GM20000 (cell line): ENCODE measurements at regions not wholly inside any gene's neighbourhood (a gene's known extent, or its start where the extent isn't known, plus 50 kb on each side); places are given as distances from the start of the nearest gene placed in this dataset.

Source experiments
- DNase-seq: peaks from one replicate; pipeline ENCODE4 v3.0.0; 2012; ENCODE audit warnings: low spot score
- CTCF ChIP-seq: IDR thresholded peaks from 2 replicates; pipeline ENCODE4 v1.5.1; 2012; ENCODE audit warnings: mild to moderate bottlenecking, control low read depth; ENCODE audit errors: extremely low read depth, missing control alignments

DNA sequence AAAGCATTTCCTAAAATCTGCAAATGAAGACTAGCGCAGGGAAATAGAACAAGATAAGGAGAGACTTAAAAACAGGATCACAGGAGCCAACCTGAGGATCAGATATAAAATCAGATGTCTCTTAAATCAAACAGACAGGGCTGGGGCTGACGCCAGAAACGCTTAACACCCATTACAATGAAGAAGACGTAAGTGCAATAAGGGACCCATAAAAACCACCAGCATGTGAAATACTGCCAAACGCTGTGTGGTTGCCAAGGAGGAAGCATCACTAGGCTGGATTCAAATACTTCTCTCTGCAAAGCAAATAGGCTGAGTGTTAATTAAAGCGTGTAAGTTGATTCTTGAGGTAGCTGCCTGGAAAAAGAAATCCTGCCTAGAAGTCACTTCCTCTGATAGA is 74.4 kb upstream of the ATP10B start:
- DNase-seq: no peak

DNA sequence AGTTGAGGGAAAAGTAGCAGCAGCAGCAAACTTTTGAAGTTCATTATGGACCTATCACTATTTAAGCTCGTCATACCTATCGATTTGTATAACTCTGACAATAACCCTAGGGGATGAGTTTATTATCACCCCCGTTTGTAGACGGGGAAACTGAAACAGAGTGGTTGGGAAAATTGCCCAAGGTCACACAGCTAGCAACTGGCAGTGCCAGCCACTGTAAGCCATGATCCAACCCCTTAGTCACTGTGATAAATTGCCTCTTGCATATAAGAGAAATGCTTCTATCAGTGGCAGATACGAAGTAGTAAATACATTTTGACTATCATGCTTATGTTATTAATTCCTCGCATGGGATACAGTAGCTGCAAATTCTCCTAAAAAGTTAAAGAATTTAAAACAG is 73.3 kb upstream of the ATP10B start:
- DNase-seq: no peak
- no peak for TF ChIP-seq CTCF

More for the DNA sequence above, 74.4 kb upstream of the ATP10B start:
- TF ChIP-seq CTCF: no peak

DNA sequence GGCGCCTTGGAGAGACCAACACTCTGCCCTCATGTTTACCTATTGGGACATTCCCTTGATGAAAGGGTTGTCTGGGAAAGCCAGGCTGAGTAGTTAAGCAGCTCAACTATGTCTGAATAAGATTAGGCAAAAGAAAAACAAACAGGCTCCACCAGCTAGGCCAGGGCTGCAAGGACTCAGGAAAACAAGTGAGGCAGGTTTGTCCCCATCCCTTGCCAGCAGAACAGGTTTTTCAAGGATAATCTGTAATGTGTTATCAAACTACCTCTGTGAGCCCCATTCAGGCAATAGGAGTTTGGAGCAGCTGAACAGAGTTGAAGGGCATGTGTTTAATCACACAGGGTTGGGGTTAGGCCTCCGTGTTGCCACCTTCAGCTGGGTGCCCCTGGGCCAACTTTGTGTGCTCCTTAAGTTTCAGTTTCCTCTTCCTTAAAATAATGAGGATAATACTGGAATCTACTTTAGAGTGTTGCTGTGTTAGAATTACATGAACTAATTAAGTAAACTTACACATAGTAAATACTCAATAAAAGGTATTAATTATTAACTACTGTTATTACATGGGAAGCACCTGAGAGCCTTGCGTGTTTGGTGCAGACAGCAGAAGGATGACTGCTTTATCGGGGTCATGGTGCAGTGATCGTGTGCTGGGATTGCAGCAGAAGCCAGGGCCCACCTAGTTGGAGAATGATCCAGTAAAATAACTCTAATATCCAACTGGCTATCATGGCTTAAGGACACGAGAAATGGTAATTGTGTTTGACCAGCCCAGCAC is 72.1 kb upstream of the ATP10B start:
- DNase-seq: no peak
- no peak for TF ChIP-seq CTCF

DNA sequence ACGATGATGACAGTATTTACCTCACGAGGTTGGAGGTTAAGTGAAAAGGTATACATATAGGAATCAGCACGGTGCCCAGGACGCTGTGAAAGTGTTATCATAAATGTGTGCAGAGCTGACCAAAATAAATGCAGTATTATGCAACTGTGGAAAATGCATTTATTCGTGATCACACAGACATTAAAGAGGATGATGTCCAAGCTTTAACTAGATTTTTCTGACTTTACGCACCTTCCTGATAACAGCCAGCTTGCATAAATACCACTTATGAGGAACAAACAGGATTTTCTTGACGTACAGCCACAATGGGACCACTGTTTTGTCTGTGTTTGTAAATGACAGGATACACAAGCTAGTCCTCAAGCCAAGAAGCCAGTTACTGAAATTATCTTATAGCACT is 71.4 kb upstream of the ATP10B start:
- TF ChIP-seq CTCF: no peak
- no peak for DNase-seq

DNA sequence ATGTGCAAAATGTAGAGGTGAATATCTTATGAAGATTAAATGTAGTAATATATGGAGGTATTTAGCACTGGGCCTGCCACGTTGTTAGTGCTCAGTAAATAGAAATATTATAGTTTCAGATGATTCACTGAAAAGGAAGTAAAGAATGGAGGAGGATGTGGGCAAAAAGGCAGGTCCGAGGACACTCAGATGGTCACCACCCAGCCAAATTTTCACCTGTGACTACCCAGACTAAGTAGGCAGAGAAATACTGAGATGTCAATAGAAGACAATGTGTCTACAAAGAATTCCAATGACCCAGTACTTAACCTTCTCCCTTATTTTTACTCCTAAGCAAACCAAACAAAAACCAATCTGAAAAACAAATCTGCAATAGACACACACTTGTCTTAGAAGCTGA is 70.3 kb upstream of the ATP10B start:
- TF ChIP-seq CTCF: no peak
- DNase-seq: no peak

DNA sequence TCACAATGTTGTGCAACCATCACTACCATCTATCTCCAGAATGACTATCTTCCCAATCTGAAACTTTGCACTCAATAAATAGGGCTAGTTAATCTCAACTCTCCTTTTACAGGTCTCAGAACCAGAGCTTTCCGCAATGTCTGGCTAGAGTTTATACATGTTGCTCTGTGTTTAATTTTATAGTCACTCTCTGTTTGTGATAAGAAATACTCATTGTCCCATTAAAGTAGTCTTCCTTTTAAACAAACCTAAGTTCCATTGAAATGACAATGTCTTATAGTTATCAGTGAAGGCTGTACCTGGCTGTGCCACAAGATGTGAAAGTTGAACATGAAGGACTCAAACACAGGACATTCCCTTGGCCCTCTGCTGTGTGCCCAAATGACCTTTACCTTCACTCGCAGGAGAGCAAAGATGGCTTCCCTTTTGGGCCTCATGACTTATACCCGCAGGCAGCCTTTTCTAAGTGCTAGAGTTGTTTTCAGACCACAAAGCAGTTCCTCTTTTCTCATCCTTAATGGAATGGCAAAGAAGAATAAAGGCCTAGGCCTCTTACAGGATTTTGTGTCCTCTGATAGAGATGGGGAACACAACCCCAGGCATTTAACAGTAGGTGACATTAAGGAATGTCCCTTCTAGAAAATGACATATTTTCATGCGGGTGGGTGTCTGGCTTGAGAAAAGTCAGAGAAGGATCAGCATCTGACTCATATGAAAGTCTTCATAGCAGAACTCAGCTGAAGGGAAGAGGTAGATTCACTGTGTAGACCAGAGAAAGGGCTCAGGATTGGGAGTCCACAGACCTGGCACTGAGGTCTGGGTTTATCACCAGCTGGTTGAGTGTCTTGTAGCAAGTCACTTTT is 69.6 kb upstream of the ATP10B start:
- DNase-seq: no peak
- TF ChIP-seq CTCF: no peak

GRCh38 chr5:160919626-160920025 is 67.6 kb upstream of the ATP10B start:
- no peak for DNase-seq
- TF ChIP-seq CTCF: no peak
